Breast epithelium (tissue), 4 donors: ENCODE measurements at regions not wholly inside any gene's neighbourhood (a gene's known extent, or its start where the extent isn't known, plus 50 kb on each side); places are given as distances from the start of the nearest gene placed in this dataset.

ENCODE experiments used
- DNase-seq, 2 donors: peaks; one replicate each; pipeline ENCODE4 v3.0.0-alpha.2; 2019; ENCODE audit warnings: low spot score in 2 of 2
- H3K27ac ChIP-seq, 2 donors: fragments of 200-600 bp; sonication (generic) in 1 of 2; one replicate each; pipeline ENCODE4 v1.5.1; 2016 to 2019; ENCODE audit warnings: mild to moderate bottlenecking in 1 of 2
- H3K27me3 ChIP-seq, 2 donors: fragments of 200-600 bp; sonication (generic) in 1 of 2; one replicate each; pipeline versions ENCODE4 v1.5.1 to v1.6.0; 2017 to 2019; ENCODE audit warnings: control low read depth in 1 of 2, mild to moderate bottlenecking in 1 of 2
- H3K36me3 ChIP-seq: fragments of 200-600 bp; one replicate; pipeline ENCODE4 v1.5.1; 2019
- H3K4me1 ChIP-seq, 2 donors: fragments of 200-600 bp; sonication (generic); one replicate each; pipeline ENCODE4 v1.5.1; 2016 to 2019; ENCODE audit warnings: control low read depth in 1 of 2
- H3K4me3 ChIP-seq, 3 donors: fragments of 200-600 bp; sonication (generic); 1 replicate in 2 of 3; 2 replicates in 1 of 3; pipeline ENCODE4 v1.5.1; 2016 to 2019; ENCODE audit warnings: mild to moderate bottlenecking in 3 of 3, moderate library complexity in 2 of 3
- H3K9me3 ChIP-seq, 2 donors: fragments of 200-600 bp; sonication (generic) in 1 of 2; one replicate each; pipeline ENCODE4 v1.5.1; 2016 to 2019; ENCODE audit warnings: control low read depth in 1 of 2
- POLR2A ChIP-seq: fragments of 450-650 bp; IDR thresholded peaks from one replicate; pipeline ENCODE4 v1.6.1; 2016; ENCODE audit warnings: antibody characterized with exemption, mild to moderate bottlenecking, moderate library complexity
- POLR2AphosphoS5 ChIP-seq, 3 donors: sonication (generic); formaldehyde crosslinking; IDR thresholded peaks; one replicate each; pipeline ENCODE4 v1.6.1; 2017; ENCODE audit warnings: antibody characterized with exemption in 3 of 3
- intact Hi-C: fragments of 100-400 bp; cut with DNase I; formaldehyde crosslinking; loops from one replicate; pipeline ENCODE4 v1.15.1; 2023; ENCODE audit warnings: low total_unique reads
- TF ChIP-seq, protein P1 (sequence below), 3 donors: fragments of 450-650 bp; IDR thresholded peaks; one replicate each; pipeline ENCODE4 v1.5.1; 2016 to 2017; ENCODE audit warnings: antibody characterized with exemption in 3 of 3, mild to moderate bottlenecking in 3 of 3, moderate library complexity in 3 of 3

DNA sequence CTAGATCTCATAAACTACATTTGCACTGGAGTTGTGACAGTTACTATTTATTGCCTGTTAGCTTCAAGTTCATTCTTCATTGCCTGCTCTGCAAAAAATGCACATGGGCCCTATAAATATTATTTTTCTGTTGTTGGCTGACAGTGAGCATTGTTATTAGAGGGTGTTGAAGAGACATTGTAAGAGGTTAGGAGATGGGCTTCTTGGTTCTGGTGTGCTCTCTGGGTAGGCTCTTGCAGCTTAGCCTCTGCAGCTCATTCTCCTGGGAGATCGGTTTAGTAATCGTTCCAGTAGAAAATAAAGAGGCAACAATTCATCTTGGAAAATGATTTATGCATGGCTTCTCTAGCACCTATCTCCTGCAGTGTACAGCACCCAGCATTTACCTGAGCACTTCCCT is 113.8 kb upstream of the SCN7A start:
- Histone ChIP-seq H3K27ac (no peak overlapping the region), H3K27me3 (no peaks in the 10 kb centered on the region), H3K4me3 (no peak overlapping the region), H3K4me1 (no peaks in the 10 kb centered on the region), H3K9me3 (no peaks in the 10 kb centered on the region), H3K36me3 (no peaks in the 10 kb centered on the region)
- intact Hi-C loops = no loop called here
- TF ChIP-seq, protein P1, sequence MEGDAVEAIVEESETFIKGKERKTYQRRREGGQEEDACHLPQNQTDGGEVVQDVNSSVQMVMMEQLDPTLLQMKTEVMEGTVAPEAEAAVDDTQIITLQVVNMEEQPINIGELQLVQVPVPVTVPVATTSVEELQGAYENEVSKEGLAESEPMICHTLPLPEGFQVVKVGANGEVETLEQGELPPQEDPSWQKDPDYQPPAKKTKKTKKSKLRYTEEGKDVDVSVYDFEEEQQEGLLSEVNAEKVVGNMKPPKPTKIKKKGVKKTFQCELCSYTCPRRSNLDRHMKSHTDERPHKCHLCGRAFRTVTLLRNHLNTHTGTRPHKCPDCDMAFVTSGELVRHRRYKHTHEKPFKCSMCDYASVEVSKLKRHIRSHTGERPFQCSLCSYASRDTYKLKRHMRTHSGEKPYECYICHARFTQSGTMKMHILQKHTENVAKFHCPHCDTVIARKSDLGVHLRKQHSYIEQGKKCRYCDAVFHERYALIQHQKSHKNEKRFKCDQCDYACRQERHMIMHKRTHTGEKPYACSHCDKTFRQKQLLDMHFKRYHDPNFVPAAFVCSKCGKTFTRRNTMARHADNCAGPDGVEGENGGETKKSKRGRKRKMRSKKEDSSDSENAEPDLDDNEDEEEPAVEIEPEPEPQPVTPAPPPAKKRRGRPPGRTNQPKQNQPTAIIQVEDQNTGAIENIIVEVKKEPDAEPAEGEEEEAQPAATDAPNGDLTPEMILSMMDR (IDR thresholded peaks at IDR 0.05) = no peak
- TF ChIP-seq POLR2A (no peak), POLR2AphosphoS5 (IDR thresholded peaks at IDR 0.05) (no peak)
- DNase-seq = no peak

DNA sequence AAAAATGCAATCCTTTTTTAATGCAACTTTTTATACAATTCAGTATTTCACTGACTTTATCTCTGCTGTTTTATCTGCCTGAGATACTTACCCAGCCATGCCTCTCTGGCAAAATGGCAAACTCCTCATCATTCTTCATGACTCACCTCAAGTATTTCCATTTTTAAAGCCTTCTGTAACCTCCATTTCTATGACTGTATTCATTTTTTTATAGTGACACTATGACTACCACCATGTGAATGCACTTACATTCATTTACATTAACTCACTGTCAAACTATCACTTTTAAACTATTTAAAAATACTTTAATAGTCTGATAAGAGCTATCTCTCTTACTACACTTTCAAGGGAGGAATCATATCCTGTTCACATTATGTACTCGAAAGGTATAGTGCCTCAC is 99.4 kb upstream of the SCN7A start:
- DNase-seq = no peak
- Histone ChIP-seq H3K27ac (no peak overlapping the region), H3K4me3 (no peak overlapping the region), H3K9me3 (peaks cover 10 to 18% of the 10 kb centered on the region in 2 donors), H3K4me1 (no peaks in the 10 kb centered on the region), H3K27me3 (no peaks in the 10 kb centered on the region), H3K36me3 (no peaks in the 10 kb centered on the region)
- intact Hi-C loops = no loop called here
- TF ChIP-seq, protein P1 (IDR thresholded peaks at IDR 0.05) = no peak

DNA sequence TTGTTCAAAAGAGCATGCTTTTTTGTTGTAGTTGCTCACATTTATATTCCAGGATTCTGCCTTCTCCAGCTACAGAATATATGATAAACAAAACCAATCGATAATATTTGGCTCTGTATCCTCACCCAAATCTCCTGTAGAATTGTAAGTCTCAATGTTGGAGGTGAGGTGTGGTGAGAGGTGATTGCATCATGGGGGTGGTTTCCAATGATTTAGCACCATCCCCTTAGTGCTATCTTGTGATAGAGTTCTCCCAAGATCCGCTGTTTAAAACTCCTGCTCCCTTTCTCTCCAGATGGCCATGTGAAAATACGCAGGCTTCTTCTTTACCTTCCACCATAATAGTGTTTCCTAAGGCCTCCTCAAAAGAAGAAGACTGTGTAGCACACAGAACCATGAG is 98.7 kb upstream of the SCN7A start:
- intact Hi-C loops = no loop called here
- no peak for DNase-seq
- H3K36me3 ChIP-seq = no peaks in the 10 kb centered on the region
- H3K9me3 ChIP-seq = peaks cover 3 to 12% of the 10 kb centered on the region in 2 donors
- TF ChIP-seq, protein P1 (IDR thresholded peaks at IDR 0.05) = no peak
- TF ChIP-seq POLR2AphosphoS5 (IDR thresholded peaks at IDR 0.05) = no peak
- no peak for TF ChIP-seq POLR2A
- H3K27ac ChIP-seq = no peak overlapping the region
- H3K27me3 ChIP-seq = no peaks in the 10 kb centered on the region
- no peak overlapping the region for H3K4me3 ChIP-seq
- no peaks in the 10 kb centered on the region for H3K4me1 ChIP-seq

DNA sequence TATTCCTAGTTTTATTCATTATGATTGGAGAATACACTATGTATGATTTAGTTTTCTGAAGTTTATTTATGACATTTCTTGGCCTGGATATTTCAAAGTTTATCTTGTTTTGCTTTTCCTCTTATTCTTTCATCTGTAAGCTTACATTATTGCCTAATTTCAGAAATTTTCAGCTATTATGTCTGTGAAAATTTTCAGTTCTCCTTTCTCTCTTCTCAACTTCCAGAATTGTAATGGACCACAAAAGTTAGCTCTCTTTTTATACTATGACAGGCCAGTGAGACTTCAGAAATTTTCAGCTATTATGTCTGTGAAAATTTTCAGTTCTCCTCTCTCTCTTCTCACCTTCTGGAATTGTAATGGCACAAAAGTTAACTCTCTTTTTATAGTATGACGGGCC is 97.2 kb upstream of the SCN7A start:
- DNase-seq = no peak
- Histone ChIP-seq H3K9me3 (no peaks in the 10 kb centered on the region), H3K36me3 (no peaks in the 10 kb centered on the region), H3K27me3 (no peaks in the 10 kb centered on the region), H3K27ac (no peak overlapping the region), H3K4me3 (no peak overlapping the region), H3K4me1 (no peaks in the 10 kb centered on the region)
- intact Hi-C loops = no loop called here
- no peak for TF ChIP-seq POLR2AphosphoS5 (IDR thresholded peaks at IDR 0.05)
- no peak for TF ChIP-seq POLR2A
- TF ChIP-seq, protein P1 (IDR thresholded peaks at IDR 0.05) = no peak

DNA sequence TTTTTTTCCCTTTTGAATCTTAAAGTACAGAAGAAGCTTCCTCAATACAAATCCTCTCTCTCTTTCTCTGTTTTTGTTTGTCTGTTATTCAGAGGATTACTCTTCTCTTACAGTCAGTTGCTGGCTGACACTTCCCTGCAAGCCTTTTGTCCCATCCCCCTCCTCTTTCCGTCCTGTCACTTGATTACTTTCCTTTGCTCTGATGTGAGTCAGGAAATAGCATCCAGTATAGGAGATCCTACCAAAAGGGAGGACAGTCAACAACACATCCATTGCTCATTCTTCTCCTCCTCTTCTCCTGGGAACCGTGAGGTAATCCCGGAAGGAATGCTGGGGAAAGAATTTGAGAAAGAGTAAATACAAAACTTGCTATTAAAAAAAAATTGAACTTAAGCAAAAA is 79.3 kb upstream of the SCN7A start:
- TF ChIP-seq, protein P1 (IDR thresholded peaks at IDR 0.05) = no peak
- TF ChIP-seq POLR2A (no peak), POLR2AphosphoS5 (IDR thresholded peaks at IDR 0.05) (no peak)
- Histone ChIP-seq H3K4me3 (no peak overlapping the region), H3K27ac (no peak overlapping the region), H3K4me1 (no peaks in the 10 kb centered on the region), H3K9me3 (no peaks in the 10 kb centered on the region), H3K36me3 (no peaks in the 10 kb centered on the region), H3K27me3 (no peaks in the 10 kb centered on the region)
- intact Hi-C loops = no loop called here
- no peak for DNase-seq
